Endothelial cell of umbilical vein (primary cell): ENCODE measurements at regions not wholly inside any gene's neighbourhood (a gene's known extent, or its start where the extent isn't known, plus 50 kb on each side); places are given as distances from the start of the nearest gene placed in this dataset.

ENCODE experiments used
- BruUV-seq: library from RNA; stranded (reverse); fragments of 400-500 nt; replicated peaks from 2 replicates; lab custom pipeline; 2021; lab: Mats Ljungman, UMichigan
- CTCF ChIA-PET: fragments of 300-600, 350-600 bp; sonication (Branson Sonifier 250); formaldehyde crosslinking; loops from one replicate; lab custom pipeline; 2021; ENCODE audit warnings: antibody characterized with exemption, inconsistent platforms; lab: Charles Lee
- POLR2A ChIA-PET: fragments of 300-600, 350-600 bp; sonication (Branson Sonifier 250); formaldehyde crosslinking; loops from one replicate; lab custom pipeline; 2021; ENCODE audit warnings: antibody characterized with exemption, inconsistent platforms; lab: Charles Lee
- DNase-seq: peaks from one replicate; pipeline ENCODE4 v3.0.0-alpha.2; 2011; ENCODE audit warnings: low read depth, low spot score
- FAIRE-seq: peaks from 2 replicates; lab custom pipeline; 2011; peaks lifted over from hg19 to GRCh38; lab: Jason Lieb, UNC
- H2AFZ ChIP-seq: 2 replicates; pipeline ENCODE4 v1.6.0; 2012; ENCODE audit warnings: low read depth, low read length, control low read depth, inconsistent platforms
- H3K27ac ChIP-seq: 2 replicates; pipeline ENCODE4 v1.5.1; 2011; ENCODE audit warnings: low read depth, mild to moderate bottlenecking, control low read depth, low read length, moderate library complexity; ENCODE audit not compliant: insufficient read depth
- H3K27me3 ChIP-seq, 2 experiments: 2 replicates each; pipeline versions ENCODE4 v1.6.0 to v1.6.1; 2011; ENCODE audit warnings: low read length in 2 of 2, mixed read lengths in 1 of 2; ENCODE audit not compliant: control insufficient read depth in 2 of 2, insufficient read depth in 2 of 2
- H3K36me3 ChIP-seq, 2 experiments: 2 replicates in 1 of 2; 3 replicates in 1 of 2; pipeline ENCODE4 v1.5.1; 2011; ENCODE audit warnings: low read length in 2 of 2, mild to moderate bottlenecking in 1 of 2, moderate library complexity in 1 of 2; ENCODE audit not compliant: control insufficient read depth in 2 of 2, insufficient read depth in 2 of 2; ENCODE audit errors: extremely low read depth in 1 of 2
- H3K4me1 ChIP-seq: 3 replicates; pipeline ENCODE4 v1.5.1; 2011; ENCODE audit warnings: mild to moderate bottlenecking, low read length; ENCODE audit not compliant: control insufficient read depth, insufficient read depth; ENCODE audit errors: extremely low read depth
- H3K4me2 ChIP-seq: 2 replicates; pipeline ENCODE4 v1.6.1; 2011; ENCODE audit warnings: low read length, control low read depth, mixed read lengths; ENCODE audit not compliant: insufficient read depth
- H3K4me3 ChIP-seq, 3 experiments: fragments of 200-600 bp in 1 of 3; sonication (generic), shearing (Covaris generic) in 1 of 3; replicated peaks in 1 of 3; 2 replicates each; pipeline ENCODE4 v1.5.1; 2011 to 2016; ENCODE audit warnings: control low read depth in 3 of 3, low read length in 3 of 3, mild to moderate bottlenecking in 2 of 3, inconsistent platforms in 1 of 3, low read depth in 1 of 3, moderate library complexity in 1 of 3; ENCODE audit not compliant: insufficient read depth in 1 of 3
- H3K79me2 ChIP-seq: 2 replicates; pipeline ENCODE4 v1.6.0; 2012; ENCODE audit warnings: low read length, inconsistent platforms; ENCODE audit not compliant: control insufficient read depth, insufficient read depth
- H3K9ac ChIP-seq: replicated peaks from 2 replicates; pipeline ENCODE3; 2011; ENCODE audit warnings: low read length, control low read depth; ENCODE audit not compliant: insufficient read depth; ENCODE audit errors: extremely low read depth
- H3K9me1 ChIP-seq: replicated peaks from 3 replicates; pipeline ENCODE4 v1.6.0; 2011; ENCODE audit warnings: mild to moderate bottlenecking, low read length; ENCODE audit not compliant: control insufficient read depth, insufficient read depth; ENCODE audit errors: extremely low read depth
- H3K9me3 ChIP-seq: replicated peaks from 2 replicates; pipeline ENCODE4 v1.5.1; 2012; ENCODE audit warnings: low read length, inconsistent platforms; ENCODE audit not compliant: control insufficient read depth, insufficient read depth
- H4K20me1 ChIP-seq: replicated peaks from 2 replicates; pipeline ENCODE3; 2011; ENCODE audit warnings: mild to moderate bottlenecking, low read length; ENCODE audit not compliant: control insufficient read depth, insufficient read depth; ENCODE audit errors: extremely low read depth
- CTCF ChIP-seq, 2 donors: IDR thresholded peaks; 1 replicate in 1 of 2; 2 replicates in 1 of 2; pipeline ENCODE4 v1.5.1; 2011; ENCODE audit warnings: low read length in 2 of 2, mild to moderate bottlenecking in 2 of 2, moderate library complexity in 2 of 2, control low read depth in 1 of 2, inconsistent platforms in 1 of 2, low read depth in 1 of 2; ENCODE audit not compliant: insufficient read depth in 1 of 2; ENCODE audit errors: extremely low read depth in 1 of 2
- EZH2 ChIP-seq: IDR thresholded peaks from 2 replicates; pipeline ENCODE4 v1.6.1; 2012; ENCODE audit warnings: borderline replicate concordance, low read depth, mild to moderate bottlenecking, moderate library complexity, low read length, inconsistent platforms; ENCODE audit not compliant: severe bottlenecking
- FOS ChIP-seq: IDR thresholded peaks from 2 replicates; pipeline ENCODE4 v1.6.1; 2011; ENCODE audit warnings: mild to moderate bottlenecking, low read length, moderate library complexity, borderline replicate concordance; ENCODE audit not compliant: insufficient read depth
- GATA2 ChIP-seq: IDR thresholded peaks from 2 replicates; pipeline ENCODE4 v1.7.0; 2011; ENCODE audit warnings: low read depth, mild to moderate bottlenecking, moderate library complexity, mixed read lengths, low read length; ENCODE audit not compliant: insufficient read length, insufficient read depth
- JUN ChIP-seq: IDR thresholded peaks from 2 replicates; pipeline ENCODE4 v1.6.1; 2011; ENCODE audit warnings: borderline replicate concordance, low read depth; ENCODE audit not compliant: insufficient read length, insufficient read depth
- MAX ChIP-seq: IDR thresholded peaks from 2 replicates; pipeline ENCODE4 v1.6.1; 2011; ENCODE audit not compliant: insufficient read depth, insufficient read length
- MYC ChIP-seq: IDR thresholded peaks from one replicate; pipeline ENCODE4 v1.6.1; 2011; ENCODE audit warnings: mild to moderate bottlenecking, low read depth, low read length
- POLR2A ChIP-seq: IDR thresholded peaks from 2 replicates; pipeline ENCODE4 v1.6.1; 2012; ENCODE audit warnings: low read depth, mild to moderate bottlenecking, control low read depth, low read length
- POLR2AphosphoS5 ChIP-seq: IDR thresholded peaks from 2 replicates; pipeline ENCODE4 v1.6.1; 2012; ENCODE audit warnings: low read depth, mild to moderate bottlenecking, control low read depth, low read length, moderate library complexity; ENCODE audit not compliant: insufficient read depth
- dilution Hi-C: fragments of 300-500 bp; cut with MboI; formaldehyde crosslinking; loops from one replicate; pipeline ENCODE4 v1.15.0; 2019; ENCODE audit warnings: low sequenced_read_pairs; ENCODE audit not compliant: extremely low pct_ligation_motif_present
- intact Hi-C: fragments of 100-400 bp; cut with micrococcal nuclease; formaldehyde crosslinking; loops from one replicate; pipeline ENCODE4 v1.10.0; 2022

GRCh38 chr2:36253086-36253485, 102.5 kb upstream of the CRIM1 start:
- intact Hi-C loops (no loop called here), dilution Hi-C loops (no loop called here)
- Histone ChIP-seq H3K36me3 (no peaks in the 10 kb centered on the region), H4K20me1 (no peaks in the 10 kb centered on the region), H2AFZ (no peak overlapping the region), H3K4me3 (no peak overlapping the region), H3K9me3 (no peaks in the 10 kb centered on the region), H3K27ac (no peak overlapping the region), H3K9me1 (no peaks in the 10 kb centered on the region), H3K4me2 (no peak overlapping the region), H3K27me3 (peaks cover 2 to 8% of the 10 kb centered on the region in 2 experiments), H3K9ac (no peak overlapping the region), H3K79me2 (no peaks in the 10 kb centered on the region), H3K4me1 (no peaks in the 10 kb centered on the region)
- TF ChIP-seq EZH2 (no peak), GATA2 (no peak), FOS (no peak), POLR2A (no peak), POLR2AphosphoS5 (no peak), JUN (no peak), CTCF (IDR thresholded peaks at IDR 0.05; ENCODE audit: extremely low read depth in 1 of 2, insufficient read depth in 1 of 2, low read depth in 1 of 2, low read length in 2 of 2) (no peak), MAX (no peak), MYC (no peak)
- FAIRE-seq = no peak
- DNase-seq = no peak
- ChIA-PET POLR2A (no interaction called here), CTCF (interaction anchor here (0.5 to 1.1 kb wide), 2 partner anchors 69 to 194 kb away, joined by 3 read pairs; no protein-coding TSS in a partner anchor)
- BruUV-seq = no TSS peak
